HepG2 (cell line): ENCODE measurements at regions not wholly inside any gene's neighbourhood (a gene's known extent, or its start where the extent isn't known, plus 50 kb on each side); places are given as distances from the start of the nearest gene placed in this dataset.

Experiments used
- BRCA1 ChIP-seq: sonication (generic); formaldehyde crosslinking; IDR thresholded peaks from 2 replicates; pipeline ENCODE4 v1.4.0; 2020; ENCODE audit warnings: missing genetic modification reagents
- BRF2 ChIP-seq: sonication (generic); formaldehyde crosslinking; IDR thresholded peaks from 2 replicates; pipeline ENCODE4 v1.8.1; 2022; ENCODE audit warnings: mild to moderate bottlenecking, missing genetic modification reagents
- CTCF ChIP-seq: sonication (generic); formaldehyde crosslinking; IDR thresholded peaks from 2 replicates; pipeline ENCODE4 v1.5.0; 2020; ENCODE audit warnings: mild to moderate bottlenecking, missing genetic modification reagents, moderate library complexity
- GPN1 ChIP-seq: sonication (generic); formaldehyde crosslinking; IDR thresholded peaks from 2 replicates; pipeline ENCODE4 v1.5.1; 2020; ENCODE audit warnings: missing genetic modification reagents, borderline replicate concordance
- MAX ChIP-seq: IDR thresholded peaks from 2 replicates; pipeline ENCODE4 v1.6.1; 2012; ENCODE audit warnings: inconsistent platforms
- NFE2L1 ChIP-seq: sonication (generic); formaldehyde crosslinking; IDR thresholded peaks from 2 replicates; pipeline ENCODE4 v1.4.0; 2020; ENCODE audit warnings: missing genetic modification reagents, mild to moderate bottlenecking, borderline replicate concordance
- POLR2AphosphoS5 ChIP-seq: IDR thresholded peaks from 2 replicates; pipeline ENCODE4 v1.6.1; 2012; ENCODE audit warnings: low read depth, low read length
- PRDM10 ChIP-seq: sonication (generic); formaldehyde crosslinking; IDR thresholded peaks from 2 replicates; pipeline ENCODE4 v1.4.0; 2020; ENCODE audit warnings: low read depth, missing genetic modification reagents
- ZBTB8A ChIP-seq: sonication (generic); formaldehyde crosslinking; IDR thresholded peaks from 2 replicates; pipeline ENCODE4 v1.4.0; 2020; ENCODE audit warnings: mild to moderate bottlenecking, low read depth, missing genetic modification reagents, borderline replicate concordance
- ZIK1 ChIP-seq: sonication (generic); formaldehyde crosslinking; IDR thresholded peaks from 2 replicates; pipeline ENCODE4 v1.5.0; 2020; ENCODE audit warnings: mild to moderate bottlenecking, low read depth, missing genetic modification reagents, borderline replicate concordance
- ZNF615 ChIP-seq: sonication (generic); formaldehyde crosslinking; IDR thresholded peaks from 2 replicates; pipeline ENCODE4 v1.5.0; 2020; ENCODE audit warnings: mild to moderate bottlenecking, missing genetic modification reagents, borderline replicate concordance
- ZNF780A ChIP-seq: sonication (generic); formaldehyde crosslinking; IDR thresholded peaks from 2 replicates; pipeline ENCODE4 v1.8.0; 2022; ENCODE audit warnings: mild to moderate bottlenecking, missing genetic modification reagents, moderate library complexity

GRCh38 chr9:82062245-82062644, 73.7 kb downstream of the SPATA31D1 start:
- TF ChIP-seq POLR2AphosphoS5, result no peak
- no peak for TF ChIP-seq BRF2
- no peak for TF ChIP-seq BRCA1 (CRISPR knock-in tag)
- TF ChIP-seq PRDM10, result no peak
- TF ChIP-seq ZBTB8A (CRISPR knock-in tag), result no peak
- no peak for TF ChIP-seq MAX
- TF ChIP-seq ZNF615 (CRISPR knock-in tag), result no peak
- no peak for TF ChIP-seq NFE2L1
- TF ChIP-seq GPN1 (CRISPR knock-in tag), result no peak
- no peak for TF ChIP-seq ZNF780A
- TF ChIP-seq ZIK1 (CRISPR knock-in tag), result no peak
- no peak for TF ChIP-seq CTCF (CRISPR knock-in tag)
